HUES64 (cell line): ENCODE measurements at regions not wholly inside any gene's neighbourhood (a gene's known extent, or its start where the extent isn't known, plus 50 kb on each side); places are given as distances from the start of the nearest gene placed in this dataset.
"Not testable (repeated sequence)": the region's sequence is repeated elsewhere in the genome, so short reads cannot be mapped to it uniquely, and the experiment has no call there.

ENCODE experiments used
- H3K27ac ChIP-seq: 2 replicates; pipeline ENCODE4 v1.7.0; 2013; ENCODE audit warnings: low read depth, low read length, inconsistent platforms
- H3K27me3 ChIP-seq: 2 replicates; pipeline ENCODE4 v1.6.1; 2013; ENCODE audit warnings: mild to moderate bottlenecking, low read length; ENCODE audit not compliant: insufficient read depth
- H3K36me3 ChIP-seq: 2 replicates; pipeline ENCODE4 v1.6.1; 2013; ENCODE audit warnings: mild to moderate bottlenecking, low read length; ENCODE audit not compliant: insufficient read depth
- H3K4me1 ChIP-seq: 2 replicates; pipeline ENCODE4 v1.6.1; 2013; ENCODE audit warnings: mild to moderate bottlenecking, low read length, moderate library complexity; ENCODE audit not compliant: insufficient read depth
- H3K4me3 ChIP-seq: 2 replicates; pipeline ENCODE4 v1.5.1; 2013; ENCODE audit warnings: mild to moderate bottlenecking, low read length, moderate library complexity
- H3K9ac ChIP-seq: 2 replicates; pipeline ENCODE4 v1.6.1; 2013; ENCODE audit warnings: mild to moderate bottlenecking, low read depth, low read length
- H3K9me3 ChIP-seq: 2 replicates; pipeline ENCODE4 v1.6.1; 2013; ENCODE audit warnings: low read depth, low read length; ENCODE audit not compliant: insufficient read depth
- WGBS: fragments of 150-250, 120-280 bp; methylation state at CpG from one replicate; pipeline ENCODE4 v1.1.7; 2013; ENCODE audit warnings: missing lambda C conversion rate; 5-methylcytosine and 5-hydroxymethylcytosine counted together

DNA sequence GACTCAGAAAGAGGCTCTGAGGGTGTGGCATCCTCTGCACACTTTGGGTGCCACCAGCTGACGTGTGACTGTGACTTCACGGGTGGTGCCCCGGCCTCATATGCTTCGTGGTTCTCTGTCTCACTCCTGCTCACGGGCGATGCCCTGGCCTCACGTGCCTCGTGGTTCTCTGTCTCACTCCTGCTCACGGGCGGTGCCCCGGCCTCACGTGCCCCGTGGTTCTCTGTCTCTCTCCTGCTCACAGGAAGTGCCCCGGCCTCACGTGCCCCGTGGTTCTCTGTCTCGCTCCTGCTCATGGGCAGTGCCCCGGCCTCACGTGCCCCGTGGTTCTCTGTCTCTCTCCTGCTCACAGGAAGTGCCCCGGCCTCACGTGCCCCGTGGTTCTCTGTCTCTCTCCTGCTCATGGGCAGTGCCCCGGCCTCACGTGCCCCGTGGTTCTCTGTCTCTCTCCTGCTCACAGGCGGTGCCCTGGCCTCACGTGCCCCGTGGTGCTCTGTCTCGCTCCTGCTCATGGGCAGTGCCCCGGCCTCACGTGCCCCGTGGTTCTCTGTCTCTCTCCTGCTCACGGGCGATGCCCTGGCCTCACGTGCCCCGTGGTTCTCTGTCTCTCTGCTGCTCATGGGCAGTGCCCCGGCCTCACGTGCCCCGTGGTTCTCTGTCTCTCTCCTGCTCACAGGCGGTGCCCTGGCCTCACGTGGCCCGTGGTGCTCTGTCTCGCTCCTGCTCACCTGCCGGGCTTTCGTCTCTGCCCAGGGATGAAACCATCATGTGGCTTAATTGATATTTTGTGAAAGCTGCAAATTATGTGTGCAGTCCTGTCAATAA, 115.8 kb downstream of the RTP5 start:
- H3K36me3 ChIP-seq, H3K9me3 ChIP-seq: not testable (repeated sequence)
- 87% methylated on average over 46 of the region's 46 CpGs for WGBS

DNA sequence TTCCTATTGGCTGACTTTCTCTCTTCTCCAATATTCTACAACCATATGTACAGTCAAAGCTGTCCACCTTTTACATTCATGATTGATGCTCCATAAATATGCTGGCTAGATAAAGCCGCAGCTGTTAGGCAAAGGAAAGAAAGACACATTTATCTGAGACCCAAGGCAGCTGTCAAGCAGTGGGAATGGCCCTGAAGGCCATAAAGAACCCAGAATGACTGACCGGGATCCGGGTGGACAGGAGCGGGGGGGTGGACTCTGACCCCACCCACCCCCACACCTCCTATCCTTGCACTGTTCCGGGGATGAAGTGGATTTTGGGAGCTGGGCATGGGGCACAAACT, 116.4 kb downstream of the RTP5 start:
- Histone ChIP-seq H3K9me3 (peaks cover 10% of the 10 kb centered on the region; the same call in 1 of the 2 replicates), H3K4me3 (no peak overlapping the region), H3K27me3 (no peaks in the 10 kb centered on the region; the same call in 1 of the 2 replicates), H3K36me3 (no peaks in the 10 kb centered on the region), H3K4me1 (no peaks in the 10 kb centered on the region), H3K27ac (no peak overlapping the region), H3K9ac (no peak overlapping the region)
- WGBS = 96% methylated on average over 5 of the region's 5 CpGs

More for the DNA sequence above, 115.8 kb downstream of the RTP5 start:
- not testable (repeated sequence) for H3K9ac ChIP-seq, H3K4me1 ChIP-seq, H3K27me3 ChIP-seq, H3K4me3 ChIP-seq, H3K27ac ChIP-seq

DNA sequence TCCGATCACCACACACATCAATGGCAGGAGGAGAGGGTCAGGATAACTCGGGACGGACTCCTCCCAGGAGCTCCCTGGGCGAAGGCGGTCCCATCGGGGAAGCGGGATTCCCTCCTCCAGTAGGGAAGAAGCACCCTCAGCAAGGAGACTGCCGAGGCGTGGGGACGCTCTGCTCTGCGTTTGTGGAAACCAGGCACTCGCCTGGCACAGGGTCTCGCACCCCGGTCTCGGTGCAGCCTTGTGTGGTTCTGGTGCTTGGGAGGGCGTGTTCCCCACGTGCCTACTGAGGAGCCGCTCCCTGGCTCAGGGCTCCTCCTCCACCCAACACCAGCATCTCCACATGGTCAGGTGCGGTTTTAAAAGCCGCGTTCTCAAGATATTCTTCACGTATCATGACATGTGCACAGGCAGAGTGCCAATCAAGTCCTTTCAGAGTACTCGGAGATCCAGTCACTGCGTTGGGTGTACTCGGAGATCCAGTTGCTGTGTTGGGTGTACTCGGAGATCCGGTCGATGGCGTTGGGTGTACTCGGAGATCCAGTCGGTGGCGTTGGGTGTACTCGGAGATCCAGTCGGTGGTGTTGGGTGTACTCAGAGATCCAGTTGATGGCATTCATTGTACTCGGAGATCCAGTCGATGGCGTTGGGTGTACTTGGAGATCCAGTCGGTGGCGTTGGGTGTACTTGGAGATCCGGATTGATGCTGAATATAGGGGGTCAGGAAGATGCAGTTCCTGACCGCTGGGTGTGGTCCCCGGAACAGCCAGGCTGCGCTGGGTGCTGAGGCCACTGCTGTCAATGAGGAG, 117.5 kb downstream of the RTP5 start:
- H3K4me1 ChIP-seq = no peaks in the 10 kb centered on the region
- H3K27me3 ChIP-seq = no peaks in the 10 kb centered on the region; the same call in 1 of the 2 replicates
- no peak overlapping the region for H3K27ac ChIP-seq
- peaks cover 10% of the 10 kb centered on the region; the same call in 1 of the 2 replicates for H3K9me3 ChIP-seq
- WGBS = 83% methylated on average over 43 of the region's 43 CpGs
- no peak overlapping the region for H3K4me3 ChIP-seq
- no peaks in the 10 kb centered on the region for H3K36me3 ChIP-seq
- no peak overlapping the region for H3K9ac ChIP-seq

DNA sequence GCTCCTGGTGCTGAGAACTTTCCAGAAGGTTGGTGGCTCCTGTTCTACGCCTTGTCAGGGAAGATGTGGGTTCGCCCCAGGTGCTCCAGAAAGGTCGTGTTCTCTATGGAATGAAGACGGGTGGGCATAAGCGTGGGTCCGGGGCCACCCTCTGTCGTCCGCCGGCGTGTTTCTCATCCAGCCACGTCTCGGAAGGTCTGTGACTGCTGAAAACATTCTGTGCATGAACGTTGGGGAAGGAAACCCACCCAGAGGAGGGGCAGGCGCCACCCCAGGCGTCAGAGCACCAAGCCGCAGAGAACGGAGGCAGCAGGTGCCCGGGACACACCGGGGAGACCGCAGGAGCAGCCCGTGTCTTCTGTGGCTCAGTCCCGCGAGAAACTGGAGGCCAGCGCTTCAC, 118.2 kb downstream of the RTP5 start:
- no peaks in the 10 kb centered on the region; the same call in 1 of the 2 replicates for H3K27me3 ChIP-seq
- H3K36me3 ChIP-seq = no peaks in the 10 kb centered on the region
- no peak overlapping the region for H3K4me3 ChIP-seq
- H3K9ac ChIP-seq = no peak overlapping the region
- 89% methylated on average over 24 of the region's 24 CpGs for WGBS
- H3K27ac ChIP-seq = no peak overlapping the region
- H3K9me3 ChIP-seq = peaks cover 10% of the 10 kb centered on the region; the same call in 1 of the 2 replicates
- no peaks in the 10 kb centered on the region for H3K4me1 ChIP-seq

DNA sequence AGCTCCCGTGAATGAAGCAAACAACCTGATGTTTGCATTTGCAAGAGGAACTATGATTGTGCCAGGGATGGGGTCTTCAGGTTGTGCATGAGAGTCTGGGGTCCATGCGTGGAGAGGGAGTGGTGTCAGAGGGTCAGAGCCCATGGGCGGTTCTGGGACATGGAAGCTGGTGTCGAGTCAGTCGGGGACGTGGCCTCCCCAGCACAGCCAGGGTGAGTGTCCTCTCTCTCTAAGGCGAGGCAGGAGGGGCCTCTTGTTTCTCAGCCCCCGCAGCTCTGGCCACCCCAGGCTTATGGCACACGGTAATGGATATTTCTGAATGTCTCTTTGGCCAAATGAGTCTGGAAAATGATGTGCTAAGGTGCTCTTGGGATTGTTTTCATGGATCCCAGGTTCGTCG, 118.6 kb downstream of the RTP5 start:
- no peaks in the 10 kb centered on the region for H3K4me1 ChIP-seq
- H3K36me3 ChIP-seq = no peaks in the 10 kb centered on the region
- no peak overlapping the region for H3K9ac ChIP-seq
- no peak overlapping the region for H3K27ac ChIP-seq
- WGBS = 88% methylated on average over 11 of the region's 11 CpGs
- no peaks in the 10 kb centered on the region; the same call in 1 of the 2 replicates for H3K27me3 ChIP-seq
- H3K9me3 ChIP-seq = peaks cover 10% of the 10 kb centered on the region; the same call in 1 of the 2 replicates
- no peak overlapping the region for H3K4me3 ChIP-seq

DNA sequence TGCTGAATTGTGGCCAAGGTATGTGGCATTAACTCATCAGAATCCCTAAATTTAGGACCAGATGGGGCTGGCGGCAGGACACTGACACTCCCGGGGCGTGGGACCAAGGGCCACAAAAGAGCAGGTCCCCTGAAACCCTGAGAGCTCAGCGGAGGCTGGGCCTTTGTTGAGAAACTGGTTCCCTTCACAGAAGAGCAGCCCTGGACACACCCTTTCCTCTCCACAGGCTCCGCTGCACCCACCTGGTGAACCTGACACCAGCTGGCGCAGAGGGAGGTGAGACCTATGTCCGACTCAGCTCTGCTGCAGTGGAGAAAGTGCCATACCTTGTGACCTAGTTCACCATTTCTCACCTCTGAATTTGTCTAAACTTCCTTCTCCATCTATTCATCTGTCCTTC, 119.5 kb downstream of the RTP5 start:
- H3K9ac ChIP-seq = no peak overlapping the region
- no peak overlapping the region for H3K27ac ChIP-seq

DNA sequence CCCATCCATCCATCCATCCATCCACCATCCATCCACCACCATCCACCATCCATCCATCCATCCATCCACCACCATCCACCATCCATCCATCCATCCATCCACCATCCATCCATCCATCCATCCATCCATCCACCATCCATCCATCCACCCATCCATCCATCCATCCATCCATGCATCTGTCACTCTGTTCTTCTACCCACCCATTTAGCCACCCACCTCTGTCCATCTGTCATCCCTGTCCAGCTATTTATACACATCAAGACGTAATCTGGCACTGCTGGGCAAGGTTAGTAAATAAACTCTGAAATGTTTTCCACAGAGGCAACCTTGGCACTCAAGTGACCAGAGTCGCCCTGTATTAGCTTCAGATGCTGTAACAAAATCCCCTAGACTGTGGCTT, 120.9 kb downstream of the RTP5 start:
- Histone ChIP-seq H3K9me3 (peaks cover 10% of the 10 kb centered on the region; the same call in 1 of the 2 replicates), H3K4me1 (no peaks in the 10 kb centered on the region), H3K9ac (no peak overlapping the region), H3K27ac (no peak overlapping the region), H3K27me3 (no peaks in the 10 kb centered on the region; the same call in 1 of the 2 replicates), H3K4me3 (no peak overlapping the region), H3K36me3 (no peaks in the 10 kb centered on the region)
- WGBS = 86% methylated on average over 2 of the region's 2 CpGs

More for the DNA sequence above, 119.5 kb downstream of the RTP5 start:
- Histone ChIP-seq H3K9me3 (peaks cover 10% of the 10 kb centered on the region; the same call in 1 of the 2 replicates), H3K4me1 (no peaks in the 10 kb centered on the region), H3K36me3 (no peaks in the 10 kb centered on the region), H3K27me3 (no peaks in the 10 kb centered on the region; the same call in 1 of the 2 replicates), H3K4me3 (no peak overlapping the region)
- WGBS = 89% methylated on average over 7 of the region's 7 CpGs

DNA sequence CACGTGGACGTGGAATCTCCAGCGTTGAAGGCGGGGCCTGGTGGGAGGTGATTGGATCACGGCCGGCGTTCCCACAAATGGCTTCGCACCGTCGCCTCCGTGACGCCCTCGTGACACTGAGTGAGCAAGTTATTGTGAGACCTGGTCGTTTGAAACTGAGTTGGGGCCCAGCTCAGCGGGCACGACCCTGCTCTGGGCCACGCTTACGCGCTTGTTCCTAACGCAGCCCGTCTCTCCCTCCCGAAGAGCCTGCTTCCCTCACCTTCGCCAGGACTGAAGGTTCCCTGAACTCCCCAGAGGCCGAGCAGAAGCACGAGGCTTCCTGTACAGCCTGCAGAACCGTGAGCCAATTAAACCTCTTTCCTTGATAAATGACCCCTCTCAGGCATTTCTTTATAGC, 121.8 kb downstream of the RTP5 start:
- no peaks in the 10 kb centered on the region; the same call in 1 of the 2 replicates for H3K27me3 ChIP-seq
- no peak overlapping the region for H3K9ac ChIP-seq
- H3K27ac ChIP-seq = no peak overlapping the region
- 92% methylated on average over 26 of the region's 26 CpGs for WGBS
- H3K4me3 ChIP-seq = no peak overlapping the region
- H3K4me1 ChIP-seq = no peaks in the 10 kb centered on the region
- H3K9me3 ChIP-seq = peaks cover 10% of the 10 kb centered on the region; the same call in 1 of the 2 replicates
- no peaks in the 10 kb centered on the region for H3K36me3 ChIP-seq

DNA sequence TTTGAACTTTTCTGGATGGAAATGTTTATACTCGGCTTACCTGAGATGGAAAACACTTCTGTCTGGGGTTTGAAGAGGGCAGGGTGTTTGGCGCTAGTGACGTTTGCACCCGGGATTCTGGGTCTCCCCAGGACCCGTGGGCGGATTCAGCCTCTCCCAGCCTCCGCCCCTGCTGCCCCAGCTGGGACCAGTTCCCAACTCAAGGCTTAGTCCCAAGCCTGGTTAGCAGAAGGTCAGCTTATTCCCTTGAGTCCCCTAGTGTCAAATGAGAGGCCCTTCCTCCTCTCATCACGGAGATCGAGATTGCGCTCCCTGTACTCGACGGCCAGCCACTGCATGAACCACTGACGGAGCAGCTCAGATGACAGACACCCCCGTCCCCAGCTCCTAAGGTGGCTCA, 123.2 kb downstream of the RTP5 start:
- H3K4me3 ChIP-seq = no peak overlapping the region
- H3K4me1 ChIP-seq = no peaks in the 10 kb centered on the region
- WGBS = 90% methylated on average over 14 of the region's 14 CpGs
- H3K9me3 ChIP-seq = peaks cover 6% of the 10 kb centered on the region; the same call in 1 of the 2 replicates
- no peaks in the 10 kb centered on the region for H3K27me3 ChIP-seq
- no peak overlapping the region for H3K27ac ChIP-seq
- no peak overlapping the region for H3K9ac ChIP-seq
- H3K36me3 ChIP-seq = no peaks in the 10 kb centered on the region

DNA sequence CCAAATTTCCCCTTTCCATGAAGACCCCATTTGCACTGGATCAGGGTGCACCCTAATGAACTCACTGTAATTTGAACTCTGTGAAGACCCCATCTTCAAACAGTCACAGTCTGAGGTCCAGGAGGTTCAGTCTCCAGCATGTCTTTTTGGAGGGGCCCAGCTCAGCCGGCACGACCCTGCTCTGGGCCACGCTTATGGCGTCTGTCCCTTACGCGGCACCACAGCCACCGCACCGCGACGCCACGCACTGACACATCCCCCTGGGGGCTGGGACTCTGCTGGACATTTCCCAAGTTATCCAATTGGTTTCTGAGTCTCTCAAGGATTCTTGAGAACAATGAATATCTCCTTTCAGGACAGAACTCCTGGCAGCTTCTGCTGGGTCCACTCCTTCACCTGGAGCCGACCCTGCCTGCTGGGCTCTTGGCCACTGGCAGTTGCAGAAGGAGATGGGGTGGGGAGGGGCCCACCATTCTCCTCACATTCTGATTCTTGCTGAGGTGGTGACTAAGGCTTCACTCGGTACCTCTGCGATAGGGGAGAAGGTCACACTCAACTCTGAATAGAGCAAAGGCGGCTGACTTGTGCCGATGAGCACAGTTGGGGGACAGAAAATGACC, 124.0 kb downstream of the RTP5 start:
- 0 out of 2 replicates have a peak, but pooled peaks cover 2% of the 10 kb centered on the region for H3K9me3 ChIP-seq
- H3K4me1 ChIP-seq = no peaks in the 10 kb centered on the region
- no peak overlapping the region for H3K27ac ChIP-seq
- no peak overlapping the region for H3K4me3 ChIP-seq
- no peaks in the 10 kb centered on the region for H3K36me3 ChIP-seq
- H3K27me3 ChIP-seq = no peaks in the 10 kb centered on the region
- WGBS = 96% methylated on average over 16 of the region's 16 CpGs
- no peak overlapping the region for H3K9ac ChIP-seq

DNA sequence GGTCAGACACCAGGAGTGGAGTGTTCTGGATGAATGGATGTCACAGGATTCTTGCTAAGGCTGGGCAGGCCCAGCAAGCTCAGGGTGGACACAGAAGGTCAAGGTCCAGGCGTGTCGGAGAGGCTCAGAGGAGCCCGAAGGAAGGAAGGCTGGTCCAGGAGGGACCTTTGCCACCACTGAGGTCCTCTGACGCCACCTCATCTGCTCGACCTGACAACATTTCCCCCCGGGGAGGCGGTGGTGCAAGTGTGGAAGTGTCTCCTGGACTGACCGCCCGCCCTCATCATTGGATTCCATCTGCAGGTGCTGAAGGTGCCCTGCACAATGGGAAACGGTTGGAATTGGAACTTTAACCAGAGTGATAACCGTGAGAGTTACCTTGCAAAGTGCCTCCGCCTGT, 124.6 kb downstream of the RTP5 start:
- Histone ChIP-seq H3K4me3 (no peak overlapping the region), H3K27ac (no peak overlapping the region), H3K9me3 (0 out of 2 replicates have a peak, but pooled peaks cover 2% of the 10 kb centered on the region), H3K4me1 (no peaks in the 10 kb centered on the region), H3K36me3 (no peaks in the 10 kb centered on the region), H3K27me3 (no peaks in the 10 kb centered on the region), H3K9ac (no peak overlapping the region)
- 94% methylated on average over 12 of the region's 12 CpGs for WGBS
